IMR-90 (cell line): ENCODE measurements at regions not wholly inside any gene's neighbourhood (a gene's known extent, or its start where the extent isn't known, plus 50 kb on each side); places are given as distances from the start of the nearest gene placed in this dataset.
A peak's percentile ranks its signal among the peaks of the same experiment; 100 is the strongest.

Experiments
- ATAC-seq: fragments of 200-7000 bp; cut with Tn5 transposase; 2 replicates; pipeline ENCODE4 v1.9.1; 2020; ENCODE audit warnings: low read depth, mild to moderate bottlenecking, moderate library complexity
- BruUV-seq: library from RNA; stranded (reverse); fragments of 400-500 nt; replicated peaks from 2 replicates; lab custom pipeline; 2021; lab: Mats Ljungman, UMichigan
- CTCF ChIA-PET: fragments of 300-600 bp; formaldehyde crosslinking; extraction: SDS; loops from one replicate; lab custom pipeline; 2021; ENCODE audit warnings: antibody characterized with exemption; lab: Yijun Ruan, JAX
- POLR2A ChIA-PET: fragments of 300-600 bp; sonication (Branson Sonifier 250); formaldehyde crosslinking; loops from one replicate; lab custom pipeline; 2022; ENCODE audit warnings: antibody characterized with exemption; ENCODE audit not compliant: unreplicated experiment; lab: Charles Lee
- DNase-seq: peaks from one replicate; pipeline ENCODE4 v3.0.0; 2013
- H2AFZ ChIP-seq: replicated peaks from 2 replicates; pipeline ENCODE3; 2013; ENCODE audit warnings: low read length, mild to moderate bottlenecking; ENCODE audit not compliant: poor library complexity
- H2AK5ac ChIP-seq: 2 replicates; pipeline ENCODE4 v1.6.1; 2013; ENCODE audit warnings: low read depth, low read length, inconsistent platforms
- H2AK9ac ChIP-seq: replicated peaks from 2 replicates; pipeline ENCODE3; 2013; ENCODE audit warnings: mild to moderate bottlenecking, low read depth, low read length, moderate library complexity; ENCODE audit not compliant: poor library complexity
- H2BK120ac ChIP-seq: 2 replicates; pipeline ENCODE4 v1.6.1; 2013; ENCODE audit warnings: low read depth, low read length, inconsistent platforms
- H2BK15ac ChIP-seq: 3 replicates; pipeline ENCODE4 v1.6.1; 2013; ENCODE audit warnings: low read depth, low read length, inconsistent platforms
- H2BK20ac ChIP-seq: 2 replicates; pipeline ENCODE4 v1.6.1; 2013; ENCODE audit warnings: low read depth, mild to moderate bottlenecking, inconsistent platforms, low read length, moderate library complexity
- H2BK5ac ChIP-seq: 2 replicates; pipeline ENCODE4 v1.6.1; 2013; ENCODE audit warnings: mild to moderate bottlenecking, low read depth, low read length, inconsistent platforms; ENCODE audit not compliant: poor library complexity, severe bottlenecking
- H3K14ac ChIP-seq: replicated peaks from 2 replicates; pipeline ENCODE4 v1.6.1; 2013; ENCODE audit warnings: low read depth, low read length, inconsistent platforms
- H3K18ac ChIP-seq: 2 replicates; pipeline ENCODE4 v1.6.1; 2013; ENCODE audit warnings: low read depth, low read length, control low read depth
- H3K23ac ChIP-seq: 2 replicates; pipeline ENCODE4 v1.6.1; 2013; ENCODE audit warnings: low read depth, low read length, inconsistent platforms
- H3K27ac ChIP-seq: 2 replicates; pipeline ENCODE4 v1.5.1; 2013; ENCODE audit warnings: mild to moderate bottlenecking, control low read depth, low read length; ENCODE audit not compliant: insufficient read depth
- H3K27me3 ChIP-seq: 2 replicates; pipeline ENCODE4 v1.6.1; 2013; ENCODE audit warnings: low read length; ENCODE audit not compliant: control insufficient read depth, insufficient read depth
- H3K36me3 ChIP-seq: 2 replicates; pipeline ENCODE4 v1.6.1; 2013; ENCODE audit warnings: low read length, mixed read lengths; ENCODE audit not compliant: control insufficient read depth, insufficient read depth
- H3K4ac ChIP-seq: 2 replicates; pipeline ENCODE4 v1.6.1; 2013; ENCODE audit warnings: low read depth, low read length, inconsistent platforms
- H3K4me1 ChIP-seq: 2 replicates; pipeline ENCODE4 v1.6.1; 2013; ENCODE audit warnings: low read length, mixed read lengths; ENCODE audit not compliant: control insufficient read depth, insufficient read depth
- H3K4me2 ChIP-seq: 2 replicates; pipeline ENCODE4 v1.6.1; 2013; ENCODE audit warnings: low read depth, mild to moderate bottlenecking, control low read depth, low read length, moderate library complexity
- H3K4me3 ChIP-seq: 2 replicates; pipeline ENCODE4 v1.5.1; 2013; ENCODE audit warnings: low read depth, mild to moderate bottlenecking, control low read depth, low read length, moderate library complexity; ENCODE audit not compliant: insufficient read depth
- H3K56ac ChIP-seq: 2 replicates; pipeline ENCODE4 v1.6.1; 2013; ENCODE audit warnings: low read length, inconsistent platforms; ENCODE audit not compliant: insufficient read depth; ENCODE audit errors: extremely low read depth
- H3K79me1 ChIP-seq, 2 experiments: 2 replicates each; pipeline ENCODE4 v1.6.1; 2013; ENCODE audit warnings: low read length in 2 of 2, inconsistent platforms in 1 of 2, low read depth in 1 of 2
- H3K9ac ChIP-seq: 2 replicates; pipeline ENCODE4 v1.6.1; 2013; ENCODE audit warnings: low read depth, low read length, control low read depth
- H3K9me1 ChIP-seq: 2 replicates; pipeline ENCODE4 v1.6.1; 2013; ENCODE audit warnings: low read length, inconsistent platforms; ENCODE audit not compliant: insufficient read depth
- H3K9me3 ChIP-seq: 2 replicates; pipeline ENCODE4 v1.6.1; 2013; ENCODE audit warnings: low read length; ENCODE audit not compliant: control insufficient read depth, insufficient read depth
- H4K20me1 ChIP-seq: 2 replicates; pipeline ENCODE4 v1.6.1; 2013; ENCODE audit warnings: low read length, inconsistent platforms; ENCODE audit not compliant: insufficient read depth
- H4K5ac ChIP-seq: 2 replicates; pipeline ENCODE4 v1.6.1; 2013; ENCODE audit warnings: mild to moderate bottlenecking, low read depth, low read length, control low read depth
- H4K8ac ChIP-seq, 2 experiments: 2 replicates each; pipeline ENCODE4 v1.6.1; 2013; ENCODE audit warnings: low read depth in 2 of 2, low read length in 2 of 2, control low read depth in 1 of 2, inconsistent platforms in 1 of 2
- H4K91ac ChIP-seq: 2 replicates; pipeline ENCODE4 v1.6.1; 2013; ENCODE audit warnings: low read depth, low read length, inconsistent platforms; ENCODE audit not compliant: insufficient read depth
- BHLHE40 ChIP-seq: fragments of 150-350 bp; IDR thresholded peaks from 2 replicates; pipeline ENCODE4 v1.6.1; 2016; ENCODE audit warnings: mild to moderate bottlenecking, low read depth, low read length
- CEBPB ChIP-seq: IDR thresholded peaks from 2 replicates; pipeline ENCODE4 v1.6.1; 2012; ENCODE audit warnings: low read depth, low read length, improper control_type of control experiment
- CHD1 ChIP-seq: IDR thresholded peaks from 2 replicates; pipeline ENCODE4 v1.6.1; 2012; ENCODE audit warnings: low read depth, low read length, improper control_type of control experiment
- ELK1 ChIP-seq: fragments of 150-350 bp; IDR thresholded peaks from 2 replicates; pipeline ENCODE4 v1.6.1; 2016; ENCODE audit warnings: low read depth, mild to moderate bottlenecking, low read length, moderate library complexity, borderline replicate concordance
- FOS ChIP-seq: fragments of 150-350 bp; IDR thresholded peaks from 2 replicates; pipeline ENCODE4 v1.6.1; 2016; ENCODE audit warnings: low read depth, low read length
- MAFK ChIP-seq: IDR thresholded peaks from 2 replicates; pipeline ENCODE4 v1.6.1; 2012; ENCODE audit warnings: low read depth, low read length, improper control_type of control experiment
- NFE2L2 ChIP-seq: fragments of 150-350 bp; IDR thresholded peaks from 2 replicates; pipeline ENCODE4 v1.6.1; 2016; ENCODE audit warnings: low read depth, mild to moderate bottlenecking, low read length
- POLR2A ChIP-seq: IDR thresholded peaks from 2 replicates; pipeline ENCODE4 v1.6.1; 2012; ENCODE audit warnings: mild to moderate bottlenecking, low read depth, low read length
- RCOR1 ChIP-seq: IDR thresholded peaks from 2 replicates; pipeline ENCODE4 v1.6.1; 2012; ENCODE audit warnings: mild to moderate bottlenecking, low read length, improper control_type of control experiment; ENCODE audit not compliant: insufficient replicate concordance
- RFX5 ChIP-seq: IDR thresholded peaks from 2 replicates; pipeline ENCODE4 v1.8.0; 2012; ENCODE audit warnings: low read depth, mild to moderate bottlenecking, low read length, moderate library complexity
- WGBS, 2 experiments: methylation state at CpG; one replicate each; pipeline versions ENCODE4 v1.1.5 to v1.1.7; 2013; ENCODE audit warnings: missing lambda C conversion rate in 2 of 2; ENCODE audit not compliant: insufficient read length in 1 of 2; ENCODE audit errors: extremely low coverage in 2 of 2; 5-methylcytosine and 5-hydroxymethylcytosine counted together
- dilution Hi-C: fragments of 300-500 bp; cut with HindIII; formaldehyde crosslinking; loops from one replicate; pipeline ENCODE4 v1.14.3; 2018; ENCODE audit warnings: low sequenced_read_pairs; ENCODE audit not compliant: unreplicated experiment
- in situ Hi-C: fragments of 300-500 bp; cut with MboI; formaldehyde crosslinking; loops from 3 replicates; pipeline ENCODE4 v1.14.3; 2019; ENCODE audit warnings: low sequenced_read_pairs, inconsistent platforms, mixed read lengths
- intact Hi-C: fragments of 100-400 bp; cut with micrococcal nuclease; formaldehyde crosslinking; loops from 2 replicates; pipeline ENCODE4 v1.10.0; 2022
- TF ChIP-seq, protein P1 (sequence below): fragments of 150-350 bp; IDR thresholded peaks from 2 replicates; pipeline ENCODE4 v1.6.1; 2017; ENCODE audit warnings: mild to moderate bottlenecking, antibody characterized with exemption, low read length, low read depth

DNA sequence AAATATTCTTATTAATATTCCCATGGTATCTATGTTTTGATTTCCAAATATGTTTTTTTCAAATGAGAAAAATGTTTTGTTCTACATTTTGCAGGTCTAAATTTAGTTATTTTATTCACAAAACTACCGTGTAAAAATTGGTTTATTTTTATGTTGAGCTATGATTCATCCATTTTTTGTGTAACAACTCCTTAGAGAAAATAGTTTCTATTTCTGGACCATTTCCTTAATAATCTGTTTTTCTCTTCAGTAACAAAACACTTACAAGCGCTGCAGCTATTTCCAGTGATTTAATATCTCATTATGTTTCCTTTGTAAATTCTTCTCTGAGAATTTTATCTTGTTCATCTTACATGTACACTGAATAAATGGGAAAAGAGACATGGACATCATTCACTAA is 550.7 kb upstream of the SLITRK5 start:
- no peak overlapping the region for H3K4me3 ChIP-seq
- H3K79me1 ChIP-seq, result no peaks in the 10 kb centered on the region
- H2BK20ac ChIP-seq, result no peak overlapping the region
- H3K4ac ChIP-seq, result no peak overlapping the region
- peak overlapping the region; percentile 33 for H2BK5ac ChIP-seq
- H3K56ac ChIP-seq, result no peak overlapping the region
- peak; percentile 44 for DNase-seq
- in situ Hi-C loops (no loop called here), intact Hi-C loops (loop anchor here (2.0 kb wide), 1 partner anchor 32 kb away; no protein-coding TSS in a partner anchor), dilution Hi-C loops (no loop called here)
- no peak overlapping the region for H2BK15ac ChIP-seq
- H2BK120ac ChIP-seq, result no peak overlapping the region
- H3K27me3 ChIP-seq, result no peaks in the 10 kb centered on the region
- no peaks in the 10 kb centered on the region for H4K20me1 ChIP-seq
- H2AK5ac ChIP-seq, result no peak overlapping the region
- ChIA-PET POLR2A (interaction anchor here (0.5 kb wide), 1 partner anchor 650 kb away, joined by 9 read pairs; no protein-coding TSS in a partner anchor), CTCF (no interaction called here)
- no peak overlapping the region for H3K4me2 ChIP-seq
- H3K14ac ChIP-seq, result no peak overlapping the region
- H3K4me1 ChIP-seq, result peaks cover 3% of the 10 kb centered on the region
- WGBS, 2 experiments, result no CpG with 5 or more reads among the region's 2 CpGs
- no peak overlapping the region for H3K18ac ChIP-seq
- no peak overlapping the region for H2AFZ ChIP-seq
- H3K23ac ChIP-seq, result no peak overlapping the region
- H3K9me1 ChIP-seq, result peaks cover 3% of the 10 kb centered on the region
- no peak overlapping the region for H4K5ac ChIP-seq
- H2AK9ac ChIP-seq, result no peak overlapping the region
- no peaks in the 10 kb centered on the region for H3K9me3 ChIP-seq
- BruUV-seq, result no TSS peak
- no peak for ATAC-seq
- no peak overlapping the region for H3K9ac ChIP-seq
- TF ChIP-seq MAFK (no peak), RFX5 (no peak), BHLHE40 (no peak), RCOR1 (no peak), POLR2A (no peak), FOS (no peak), CEBPB (no peak), ELK1 (no peak), NFE2L2 (no peak), CHD1 (no peak)
- TF ChIP-seq, protein P1, sequence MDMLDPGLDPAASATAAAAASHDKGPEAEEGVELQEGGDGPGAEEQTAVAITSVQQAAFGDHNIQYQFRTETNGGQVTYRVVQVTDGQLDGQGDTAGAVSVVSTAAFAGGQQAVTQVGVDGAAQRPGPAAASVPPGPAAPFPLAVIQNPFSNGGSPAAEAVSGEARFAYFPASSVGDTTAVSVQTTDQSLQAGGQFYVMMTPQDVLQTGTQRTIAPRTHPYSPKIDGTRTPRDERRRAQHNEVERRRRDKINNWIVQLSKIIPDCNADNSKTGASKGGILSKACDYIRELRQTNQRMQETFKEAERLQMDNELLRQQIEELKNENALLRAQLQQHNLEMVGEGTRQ, result no peak
- no peak overlapping the region for H3K27ac ChIP-seq
- H3K36me3 ChIP-seq, result no peaks in the 10 kb centered on the region
- no peak overlapping the region for H4K8ac ChIP-seq
- no peak overlapping the region for H4K91ac ChIP-seq
